ENCODE measurements at regions not wholly inside any gene's neighbourhood (a gene's known extent, or its start where the extent isn't known, plus 50 kb on each side); places are given as distances from the start of the nearest gene placed in this dataset.

DNA sequence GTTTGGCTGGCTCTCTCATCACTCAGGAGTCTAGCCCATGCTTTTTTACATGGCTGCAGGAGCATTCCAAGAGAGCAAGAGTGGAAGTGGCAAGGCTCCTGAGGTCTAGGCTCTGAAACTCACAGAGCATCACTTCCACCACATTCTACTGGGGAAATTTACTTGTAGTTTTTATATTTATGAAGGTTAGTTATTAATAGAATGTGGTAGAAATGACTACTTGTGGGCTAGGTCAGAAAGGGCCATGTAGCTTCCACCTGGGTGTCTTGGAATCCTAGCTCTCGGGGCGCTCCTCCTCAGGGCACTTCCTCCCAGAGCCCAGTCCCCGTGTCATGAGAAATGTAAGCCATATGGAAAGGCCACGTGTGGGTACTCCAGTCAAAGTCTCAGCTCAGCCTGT, 127.0 kb upstream of the CASK start:
- DNase-seq (ENCODE audit: low read depth): no peak
- peaks cover 15% of the 10 kb centered on the region for H3K9me3 ChIP-seq (ENCODE audit: control insufficient read depth, low read length)
- H3K4me1 ChIP-seq (ENCODE audit: control insufficient read depth, insufficient read depth, low read length): no peaks in the 10 kb centered on the region
- H3K4me3 ChIP-seq (ENCODE audit: low read length): no peak overlapping the region
- H3K9ac ChIP-seq (ENCODE audit: low read length): no peak overlapping the region
- H3K27me3 ChIP-seq (replicated peaks; ENCODE audit: control insufficient read depth, insufficient read depth, low read length): peaks cover 10% of the 10 kb centered on the region
- H3K36me3 ChIP-seq (ENCODE audit: control insufficient read depth, insufficient read depth, low read length, severe bottlenecking): no peaks in the 10 kb centered on the region

DNA sequence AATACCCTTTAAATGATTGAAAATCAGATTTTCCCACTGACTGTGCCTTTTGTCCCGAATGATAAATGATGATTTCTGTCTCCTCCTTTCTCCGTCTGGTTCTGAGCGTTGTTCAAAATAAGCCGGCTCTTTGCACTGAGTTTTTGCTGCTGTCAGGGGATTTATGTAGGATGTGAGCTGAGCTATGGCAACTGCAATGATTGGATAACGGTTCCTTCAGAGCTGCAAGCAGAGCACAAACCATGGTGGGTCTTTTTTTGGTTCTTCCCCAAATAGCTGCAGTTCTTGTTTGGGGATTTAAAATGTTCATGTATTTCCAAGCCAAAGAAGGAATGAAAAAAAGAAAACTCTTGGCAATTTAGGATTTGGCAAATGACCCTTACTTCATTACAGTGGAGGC, 124.5 kb upstream of the CASK start:
- H3K9me3 ChIP-seq (ENCODE audit: control insufficient read depth, low read length): peaks cover 21% of the 10 kb centered on the region
- no peak for DNase-seq (ENCODE audit: low read depth)
- no peak overlapping the region for H3K4me3 ChIP-seq (ENCODE audit: low read length)
- no peak overlapping the region for H3K9ac ChIP-seq (ENCODE audit: low read length)
- H3K36me3 ChIP-seq (ENCODE audit: control insufficient read depth, insufficient read depth, low read length, severe bottlenecking): no peaks in the 10 kb centered on the region
- H3K27me3 ChIP-seq (replicated peaks; ENCODE audit: control insufficient read depth, insufficient read depth, low read length): peaks cover 6% of the 10 kb centered on the region
- H3K4me1 ChIP-seq (ENCODE audit: control insufficient read depth, insufficient read depth, low read length): no peaks in the 10 kb centered on the region

DNA sequence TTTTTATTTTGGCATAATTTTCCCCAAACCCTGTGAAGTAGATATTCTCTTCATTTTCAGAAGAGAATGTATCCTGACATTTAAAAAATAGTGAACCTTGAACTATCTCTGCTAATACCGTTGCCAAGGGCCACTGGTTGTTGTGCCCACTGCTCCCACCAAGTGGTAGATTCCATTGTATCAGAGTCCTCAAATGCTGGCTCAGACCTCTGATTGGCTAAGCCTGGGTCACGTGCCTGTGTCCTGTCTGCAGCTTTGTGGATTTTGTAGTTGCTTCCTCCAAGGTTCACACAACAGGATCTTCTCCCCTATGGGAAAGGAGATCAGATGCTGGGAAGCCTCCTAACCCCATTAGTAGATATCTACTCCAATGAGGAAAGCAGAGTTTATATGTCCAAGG, 104.8 kb upstream of the CASK start:
- no peak overlapping the region for H3K9ac ChIP-seq (ENCODE audit: low read length)
- no peak for DNase-seq (ENCODE audit: low read depth)
- no peak overlapping the region for H3K4me3 ChIP-seq (ENCODE audit: low read length)
- no peaks in the 10 kb centered on the region for H3K36me3 ChIP-seq (ENCODE audit: control insufficient read depth, insufficient read depth, low read length, severe bottlenecking)
- peaks cover 6% of the 10 kb centered on the region for H3K27me3 ChIP-seq (replicated peaks; ENCODE audit: control insufficient read depth, insufficient read depth, low read length)
- peaks cover 26% of the 10 kb centered on the region for H3K9me3 ChIP-seq (ENCODE audit: control insufficient read depth, low read length)
- no peaks in the 10 kb centered on the region for H3K4me1 ChIP-seq (ENCODE audit: control insufficient read depth, insufficient read depth, low read length)

DNA sequence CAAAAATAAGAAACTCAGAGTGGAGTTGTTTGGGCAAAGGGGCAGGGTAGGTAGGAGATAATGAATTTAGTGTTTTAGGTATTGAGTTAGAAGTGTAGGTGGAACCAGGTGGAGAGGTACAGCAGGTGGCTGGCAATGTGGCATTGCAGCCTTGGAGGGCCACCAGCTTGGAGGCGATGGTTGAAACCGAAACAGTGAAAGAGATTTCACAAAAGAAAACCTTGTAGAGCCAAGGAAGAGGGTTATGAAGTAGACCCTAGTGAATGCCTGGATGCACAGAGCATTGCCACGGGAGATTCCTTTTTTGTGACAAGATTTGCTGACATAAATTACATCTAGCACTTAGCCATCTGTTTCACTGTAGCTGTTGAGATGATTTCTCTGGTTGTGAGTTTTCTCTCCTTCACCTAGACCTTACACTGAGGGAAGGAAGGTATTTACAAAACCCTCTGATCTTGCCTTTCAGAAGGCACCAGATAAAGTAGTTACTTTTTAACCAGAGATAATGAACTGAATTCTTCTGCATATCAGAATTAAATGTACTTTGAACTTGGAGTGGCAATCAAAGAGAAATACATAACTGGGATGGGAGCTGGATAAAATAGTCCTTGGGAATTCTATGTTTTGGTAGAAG, 104.1 kb upstream of the CASK start:
- no peak for DNase-seq (ENCODE audit: low read depth)
- Histone ChIP-seq H3K4me1 (ENCODE audit: control insufficient read depth, insufficient read depth, low read length) (no peaks in the 10 kb centered on the region), H3K9ac (ENCODE audit: low read length) (no peak overlapping the region), H3K27me3 (replicated peaks; ENCODE audit: control insufficient read depth, insufficient read depth, low read length) (peaks cover 6% of the 10 kb centered on the region), H3K36me3 (ENCODE audit: control insufficient read depth, insufficient read depth, low read length, severe bottlenecking) (no peaks in the 10 kb centered on the region), H3K4me3 (ENCODE audit: low read length) (no peak overlapping the region), H3K9me3 (ENCODE audit: control insufficient read depth, low read length) (peaks cover 24% of the 10 kb centered on the region)

DNA sequence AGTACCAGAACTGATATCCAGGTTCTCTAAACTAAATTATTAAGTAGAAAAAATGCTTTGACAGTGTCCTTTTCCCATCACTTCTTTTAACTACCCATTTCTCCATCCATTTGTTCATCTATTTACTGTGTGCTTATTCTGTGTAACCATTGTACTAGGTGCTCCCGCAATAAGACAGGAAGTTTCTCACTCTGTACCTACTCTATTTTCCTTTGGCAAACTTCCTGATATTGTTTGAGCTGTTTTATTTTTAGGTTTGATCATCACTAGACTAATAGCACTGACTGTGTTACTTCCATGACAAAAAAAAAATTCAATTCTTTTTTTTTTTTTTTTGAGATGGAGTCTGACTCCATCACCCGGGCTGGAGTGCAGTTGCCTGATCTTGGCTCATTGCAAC, 102.5 kb upstream of the CASK start:
- Histone ChIP-seq H3K36me3 (ENCODE audit: control insufficient read depth, insufficient read depth, low read length, severe bottlenecking) (no peaks in the 10 kb centered on the region), H3K4me1 (ENCODE audit: control insufficient read depth, insufficient read depth, low read length) (no peaks in the 10 kb centered on the region), H3K9me3 (ENCODE audit: control insufficient read depth, low read length) (peaks cover 11% of the 10 kb centered on the region), H3K9ac (ENCODE audit: low read length) (no peak overlapping the region), H3K27me3 (replicated peaks; ENCODE audit: control insufficient read depth, insufficient read depth, low read length) (peaks cover 9% of the 10 kb centered on the region), H3K4me3 (ENCODE audit: low read length) (no peak overlapping the region)
- no peak for DNase-seq (ENCODE audit: low read depth)

DNA sequence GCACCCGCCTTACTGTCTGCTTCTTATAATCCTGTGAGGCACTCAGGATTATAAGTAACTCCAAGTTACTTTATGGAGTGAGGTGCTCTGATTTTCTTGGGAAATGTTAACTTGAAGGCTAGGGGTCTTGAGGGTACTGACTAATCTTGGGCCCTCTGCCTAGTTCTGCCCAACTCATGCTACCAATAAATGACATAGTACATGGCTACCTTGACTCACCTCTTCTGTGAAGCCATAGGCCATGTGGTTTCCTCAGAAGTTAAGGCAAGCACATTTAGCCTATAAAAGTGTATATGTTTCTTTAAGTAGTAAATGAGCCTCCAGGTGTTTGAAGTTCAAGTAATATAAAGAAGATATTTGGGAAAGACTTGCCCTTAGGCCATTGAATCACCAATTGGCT, 99.8 kb upstream of the CASK start:
- Histone ChIP-seq H3K27me3 (replicated peaks; ENCODE audit: control insufficient read depth, insufficient read depth, low read length) (peaks cover 7% of the 10 kb centered on the region), H3K9ac (ENCODE audit: low read length) (no peak overlapping the region), H3K36me3 (ENCODE audit: control insufficient read depth, insufficient read depth, low read length, severe bottlenecking) (no peaks in the 10 kb centered on the region), H3K4me3 (ENCODE audit: low read length) (no peak overlapping the region), H3K9me3 (ENCODE audit: control insufficient read depth, low read length) (peaks cover 11% of the 10 kb centered on the region), H3K4me1 (ENCODE audit: control insufficient read depth, insufficient read depth, low read length) (no peaks in the 10 kb centered on the region)
- no peak for DNase-seq (ENCODE audit: low read depth)

DNA sequence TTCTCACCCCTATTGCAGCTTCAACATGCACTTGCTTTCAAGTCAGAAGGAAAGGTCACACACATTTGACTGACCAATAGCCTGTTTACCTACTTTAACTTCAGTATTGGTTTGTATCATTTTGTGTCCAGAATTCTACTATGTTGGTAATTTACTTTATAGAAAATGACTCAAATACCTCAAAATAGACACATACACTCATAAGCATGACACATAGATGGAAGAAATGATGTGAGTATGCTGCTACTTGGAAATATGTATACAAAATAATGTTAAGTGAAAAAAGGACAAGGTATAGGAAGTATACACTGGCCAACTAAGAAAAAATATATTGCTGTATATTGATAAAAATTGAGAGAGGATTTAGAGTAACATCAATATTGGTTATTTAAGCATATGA, 98.8 kb upstream of the CASK start:
- Histone ChIP-seq H3K9ac (ENCODE audit: low read length) (no peak overlapping the region), H3K36me3 (ENCODE audit: control insufficient read depth, insufficient read depth, low read length, severe bottlenecking) (no peaks in the 10 kb centered on the region), H3K9me3 (ENCODE audit: control insufficient read depth, low read length) (peaks cover 11% of the 10 kb centered on the region), H3K27me3 (replicated peaks; ENCODE audit: control insufficient read depth, insufficient read depth, low read length) (peaks cover 7% of the 10 kb centered on the region), H3K4me3 (ENCODE audit: low read length) (no peak overlapping the region), H3K4me1 (ENCODE audit: control insufficient read depth, insufficient read depth, low read length) (no peaks in the 10 kb centered on the region)
- no peak for DNase-seq (ENCODE audit: low read depth)

DNA sequence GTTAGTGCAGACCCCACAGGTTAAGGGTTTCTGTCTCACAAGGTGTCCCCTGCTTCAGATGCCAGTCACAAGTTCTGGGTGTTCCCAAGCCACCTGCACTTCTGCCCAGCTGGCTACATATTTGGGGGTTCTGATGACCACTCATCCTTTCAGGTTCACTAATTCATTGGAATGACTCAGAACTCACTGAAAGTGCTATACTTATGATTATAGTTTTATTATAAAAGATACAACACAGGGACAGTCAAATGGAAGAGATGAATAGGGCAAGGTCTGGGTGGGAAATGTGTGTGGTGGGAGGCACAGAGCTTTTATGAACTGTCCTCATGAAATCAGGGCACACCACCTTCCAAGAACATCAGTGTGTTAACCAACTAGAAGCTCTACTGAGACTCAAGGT, 97.7 kb upstream of the CASK start:
- H3K9ac ChIP-seq (ENCODE audit: low read length): no peak overlapping the region
- H3K4me1 ChIP-seq (ENCODE audit: control insufficient read depth, insufficient read depth, low read length): no peaks in the 10 kb centered on the region
- peaks cover 11% of the 10 kb centered on the region for H3K9me3 ChIP-seq (ENCODE audit: control insufficient read depth, low read length)
- DNase-seq (ENCODE audit: low read depth): no peak
- H3K36me3 ChIP-seq (ENCODE audit: control insufficient read depth, insufficient read depth, low read length, severe bottlenecking): no peaks in the 10 kb centered on the region
- no peak overlapping the region for H3K4me3 ChIP-seq (ENCODE audit: low read length)
- peaks cover 5% of the 10 kb centered on the region for H3K27me3 ChIP-seq (replicated peaks; ENCODE audit: control insufficient read depth, insufficient read depth, low read length)

DNA sequence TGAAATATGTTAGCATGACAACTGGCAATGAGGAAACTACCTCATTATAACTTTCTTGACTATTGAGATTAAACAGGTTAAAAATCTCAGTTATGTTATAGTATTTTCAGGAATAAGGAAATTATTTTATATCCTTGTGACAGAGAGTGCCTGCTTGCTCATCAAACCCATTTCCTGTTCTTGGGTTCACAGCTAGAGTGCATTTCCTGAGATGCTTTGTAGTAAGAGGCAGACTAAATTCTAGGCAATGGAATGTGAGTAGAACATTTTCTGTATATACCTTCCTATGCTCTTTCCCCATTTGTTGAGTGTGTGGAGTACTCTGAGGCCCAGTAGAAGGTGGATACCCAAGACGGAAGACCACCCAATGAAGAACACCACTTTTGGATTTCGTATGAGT, 96.9 kb upstream of the CASK start:
- H3K9ac ChIP-seq (ENCODE audit: low read length): no peak overlapping the region
- no peak for DNase-seq (ENCODE audit: low read depth)
- no peaks in the 10 kb centered on the region for H3K36me3 ChIP-seq (ENCODE audit: control insufficient read depth, insufficient read depth, low read length, severe bottlenecking)
- H3K4me1 ChIP-seq (ENCODE audit: control insufficient read depth, insufficient read depth, low read length): no peaks in the 10 kb centered on the region
- H3K27me3 ChIP-seq (replicated peaks; ENCODE audit: control insufficient read depth, insufficient read depth, low read length): peaks cover 5% of the 10 kb centered on the region
- H3K4me3 ChIP-seq (ENCODE audit: low read length): no peak overlapping the region
- peaks cover 11% of the 10 kb centered on the region for H3K9me3 ChIP-seq (ENCODE audit: control insufficient read depth, low read length)

DNA sequence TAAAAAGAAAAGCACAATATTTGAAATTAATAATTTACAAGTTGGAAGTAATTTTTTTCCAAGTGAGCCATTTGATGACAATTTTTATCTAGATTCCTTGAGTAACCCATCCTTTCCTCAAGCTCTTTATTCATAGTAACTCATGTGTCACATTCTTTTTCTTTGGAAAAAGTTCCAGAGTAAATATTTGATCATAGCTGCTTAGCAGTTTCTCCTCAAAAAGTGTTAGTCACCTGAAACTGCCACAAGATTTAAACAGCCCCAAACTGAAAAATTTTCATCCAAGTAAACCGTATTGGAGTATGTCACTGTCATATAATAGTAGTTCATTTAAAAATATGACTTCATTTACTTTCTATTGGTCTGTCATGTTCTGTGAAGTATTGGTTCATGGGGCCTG, 94.6 kb upstream of the CASK start:
- no peak for DNase-seq (ENCODE audit: low read depth)
- no peak overlapping the region for H3K9ac ChIP-seq (ENCODE audit: low read length)
- peaks cover 5% of the 10 kb centered on the region for H3K27me3 ChIP-seq (replicated peaks; ENCODE audit: control insufficient read depth, insufficient read depth, low read length)
- H3K4me1 ChIP-seq (ENCODE audit: control insufficient read depth, insufficient read depth, low read length): no peaks in the 10 kb centered on the region
- no peaks in the 10 kb centered on the region for H3K9me3 ChIP-seq (ENCODE audit: control insufficient read depth, low read length)
- H3K36me3 ChIP-seq (ENCODE audit: control insufficient read depth, insufficient read depth, low read length, severe bottlenecking): no peaks in the 10 kb centered on the region
- no peak overlapping the region for H3K4me3 ChIP-seq (ENCODE audit: low read length)

DNA sequence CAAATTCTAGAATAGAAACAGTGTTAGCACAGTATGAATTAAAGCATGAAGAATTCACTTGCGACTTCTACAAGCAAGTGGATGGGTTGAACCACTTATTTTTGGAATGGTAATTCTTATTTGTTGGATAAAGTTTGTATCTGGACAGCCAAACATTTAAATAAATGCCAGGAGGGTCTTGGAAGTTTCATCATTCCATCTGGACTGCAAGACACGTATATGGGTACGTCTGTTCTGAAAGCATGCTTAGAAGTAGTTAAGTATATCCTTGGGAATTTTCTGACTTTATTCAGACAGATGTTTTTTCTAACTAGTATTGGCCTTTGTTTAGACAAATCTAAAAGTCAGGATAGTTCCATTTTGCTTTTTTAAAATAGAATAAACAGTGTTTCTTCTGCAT, 77.5 kb upstream of the CASK start:
- no peaks in the 10 kb centered on the region for H3K4me1 ChIP-seq (ENCODE audit: control insufficient read depth, insufficient read depth, low read length)

DNA sequence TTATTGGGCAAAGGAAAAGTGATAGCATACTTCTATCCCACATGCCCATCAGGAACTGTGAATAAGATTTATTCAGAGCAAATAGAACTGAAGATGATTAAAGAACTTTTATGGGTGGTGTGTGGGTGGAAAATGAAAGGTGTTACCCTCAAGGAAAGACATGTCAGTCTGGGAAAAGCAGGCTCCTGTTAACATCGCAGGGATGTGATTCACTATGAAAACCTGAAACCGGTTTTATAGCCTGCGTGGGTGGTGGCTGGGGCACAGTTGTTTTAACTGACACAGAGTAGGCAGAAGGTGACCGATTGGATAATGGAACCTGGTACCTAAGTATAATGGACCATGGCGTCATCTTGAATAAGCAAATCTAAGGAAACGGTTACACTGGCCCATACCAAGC, 61.3 kb upstream of the CASK start:
- H3K27me3 ChIP-seq (replicated peaks; ENCODE audit: control insufficient read depth, insufficient read depth, low read length): peaks cover 10% of the 10 kb centered on the region
- no peak for DNase-seq (ENCODE audit: low read depth)
- no peak overlapping the region for H3K9ac ChIP-seq (ENCODE audit: low read length)
- no peaks in the 10 kb centered on the region for H3K9me3 ChIP-seq (ENCODE audit: control insufficient read depth, low read length)
- H3K4me3 ChIP-seq (ENCODE audit: low read length): no peak overlapping the region
- no peaks in the 10 kb centered on the region for H3K4me1 ChIP-seq (ENCODE audit: control insufficient read depth, insufficient read depth, low read length)
- no peaks in the 10 kb centered on the region for H3K36me3 ChIP-seq (ENCODE audit: control insufficient read depth, insufficient read depth, low read length, severe bottlenecking)

More for the DNA sequence above, 77.5 kb upstream of the CASK start:
- H3K9ac ChIP-seq (ENCODE audit: low read length): no peak overlapping the region
- no peak overlapping the region for H3K4me3 ChIP-seq (ENCODE audit: low read length)
- H3K36me3 ChIP-seq (ENCODE audit: control insufficient read depth, insufficient read depth, low read length, severe bottlenecking): no peaks in the 10 kb centered on the region
- H3K27me3 ChIP-seq (replicated peaks; ENCODE audit: control insufficient read depth, insufficient read depth, low read length): peaks cover 4% of the 10 kb centered on the region
- DNase-seq (ENCODE audit: low read depth): no peak
- H3K9me3 ChIP-seq (ENCODE audit: control insufficient read depth, low read length): no peaks in the 10 kb centered on the region

Measured in adipocyte (in vitro differentiated cells).